ENCODE measurements at regions not wholly inside any gene's neighbourhood (a gene's known extent, or its start where the extent isn't known, plus 50 kb on each side); places are given as distances from the start of the nearest gene placed in this dataset.

GRCh38 chr7:85341121-85341520, 154.3 kb upstream of the SEMA3D start:
- TF ChIP-seq REST (IDR thresholded peaks at IDR 0.05; ENCODE audit: insufficient replicate concordance, low read depth) (no peak), CTCF (IDR thresholded peaks at IDR 0.05; ENCODE audit: insufficient read depth, low read length) (no peak), POLR2AphosphoS5 (IDR thresholded peaks at IDR 0.05; ENCODE audit: low read depth) (no peak), SPI1 (IDR thresholded peaks at IDR 0.05; ENCODE audit: borderline replicate concordance, low read depth) (no peak)

Data from HL-60 (cell line).